ENCODE measurements at regions not wholly inside any gene's neighbourhood (a gene's known extent, or its start where the extent isn't known, plus 50 kb on each side); places are given as distances from the start of the nearest gene placed in this dataset.

- no peak overlapping the region for H3K27ac ChIP-seq
- H3K9me3 ChIP-seq = no peaks in the 10 kb centered on the region
- intact Hi-C loops (cut with DNase I) = no loop called here
- no peaks in the 10 kb centered on the region for H3K4me1 ChIP-seq
- TF ChIP-seq POLR2A (IDR thresholded peaks at IDR 0.05) = no peak
- TF ChIP-seq CTCF (IDR thresholded peaks at IDR 0.05) = no peak
- H3K4me3 ChIP-seq (replicated peaks in 1 of 3) = no peak overlapping the region
- H3K36me3 ChIP-seq = no peaks in the 10 kb centered on the region
- WGBS, 2 donors = 89 to 90% methylated on average over 5 of the region's 5 CpGs
- H3K27me3 ChIP-seq = no peaks in the 10 kb centered on the region
- DNase-seq = no peak
Measured at GRCh38 chr20:1761598-1761997, 104.0 kb upstream of the SIRPG start.

GRCh38 chr20:1761116-1761515 lies 103.5 kb upstream of the SIRPG start:
- H3K27me3 ChIP-seq = no peaks in the 10 kb centered on the region
- H3K27ac ChIP-seq = no peak overlapping the region
- H3K9me3 ChIP-seq = no peaks in the 10 kb centered on the region
- intact Hi-C loops (cut with DNase I) = no loop called here
- H3K4me3 ChIP-seq (replicated peaks in 1 of 3) = no peak overlapping the region
- no peak for TF ChIP-seq POLR2A (IDR thresholded peaks at IDR 0.05)
- TF ChIP-seq CTCF (IDR thresholded peaks at IDR 0.05) = no peak
- 67% methylated on average over 5 of the region's 5 CpGs for WGBS, 2 donors
- DNase-seq = no peak
- no peaks in the 10 kb centered on the region for H3K36me3 ChIP-seq
- no peaks in the 10 kb centered on the region for H3K4me1 ChIP-seq

DNA sequence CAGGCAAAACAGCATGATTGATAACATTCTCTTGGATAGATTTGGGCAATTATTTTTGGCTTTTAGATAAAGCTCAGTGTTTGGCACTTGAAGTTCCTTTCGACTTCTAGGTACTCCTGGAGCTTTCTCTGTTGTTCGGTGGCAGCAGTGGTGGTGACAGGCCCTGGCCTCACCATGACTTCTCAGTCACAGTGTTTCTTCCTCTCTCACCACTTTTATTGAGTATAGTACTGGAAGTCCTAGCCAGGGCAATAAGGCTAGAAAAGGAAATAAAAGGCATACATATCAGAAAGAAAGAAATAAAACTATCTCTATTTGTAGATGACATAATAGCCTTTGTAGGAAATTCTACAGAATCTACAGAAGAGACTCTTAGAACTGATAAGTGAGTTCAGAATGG lies 101.2 kb upstream of the SIRPG start:
- no peaks in the 10 kb centered on the region for H3K4me1 ChIP-seq
- no peaks in the 10 kb centered on the region for H3K9me3 ChIP-seq
- WGBS, 2 donors = 82 to 92% methylated on average over 2 of the region's 2 CpGs
- no peak overlapping the region for H3K27ac ChIP-seq
- H3K27me3 ChIP-seq = no peaks in the 10 kb centered on the region
- intact Hi-C loops (cut with DNase I) = no loop called here
- no peak for DNase-seq
- no peaks in the 10 kb centered on the region for H3K36me3 ChIP-seq
- H3K4me3 ChIP-seq (replicated peaks in 1 of 3) = no peak overlapping the region
- TF ChIP-seq POLR2A (IDR thresholded peaks at IDR 0.05) = no peak
- no peak for TF ChIP-seq CTCF (IDR thresholded peaks at IDR 0.05)

GRCh38 chr20:1757606-1758512 lies 100.3 kb upstream of the SIRPG start:
- Histone ChIP-seq H3K27ac (no peak overlapping the region), H3K4me3 (replicated peaks in 1 of 3) (no peak overlapping the region), H3K27me3 (no peaks in the 10 kb centered on the region), H3K4me1 (no peaks in the 10 kb centered on the region), H3K9me3 (no peaks in the 10 kb centered on the region), H3K36me3 (no peaks in the 10 kb centered on the region)
- 64 to 77% methylated on average over 5 of the region's 5 CpGs for WGBS, 2 donors
- DNase-seq = no peak
- TF ChIP-seq CTCF (IDR thresholded peaks at IDR 0.05) (no peak), POLR2A (IDR thresholded peaks at IDR 0.05) (no peak)
- intact Hi-C loops (cut with DNase I) = no loop called here

- intact Hi-C loops (cut with DNase I) = no loop called here
- Histone ChIP-seq H3K27ac (no peak overlapping the region), H3K9me3 (no peaks in the 10 kb centered on the region), H3K4me3 (replicated peaks in 1 of 3) (no peak overlapping the region), H3K27me3 (no peaks in the 10 kb centered on the region), H3K4me1 (no peaks in the 10 kb centered on the region), H3K36me3 (no peaks in the 10 kb centered on the region)
- no peak for DNase-seq
- no peak for TF ChIP-seq POLR2A (IDR thresholded peaks at IDR 0.05)
- TF ChIP-seq CTCF (IDR thresholded peaks at IDR 0.05) = no peak
Measured at GRCh38 chr20:1757072-1757471, 99.5 kb upstream of the SIRPG start.
